Suppressor macrophage (primary cell): ENCODE measurements at regions not wholly inside any gene's neighbourhood (a gene's known extent, or its start where the extent isn't known, plus 50 kb on each side); places are given as distances from the start of the nearest gene placed in this dataset.
A peak's percentile ranks its signal among the peaks of the same experiment; 100 is the strongest.

ENCODE experiments used
- DNase-seq, 4 experiments: peaks; one replicate each; pipeline ENCODE4 v3.0.0-alpha.2; 2020 to 2022

GRCh38 chr17:79273660-79274059, 199.0 kb downstream of the ENGASE start:
- DNase-seq = no peak

- no peak for DNase-seq
Measured at GRCh38 chr17:79272666-79273219, 198.1 kb downstream of the ENGASE start.

GRCh38 chr17:79272220-79272619, 197.6 kb downstream of the ENGASE start:
- DNase-seq = no peak

GRCh38 chr17:79269620-79270019, 195.0 kb downstream of the ENGASE start:
- no peak for DNase-seq

- no peak for DNase-seq
Measured at GRCh38 chr17:79263191-79263590, 188.6 kb downstream of the ENGASE start.

GRCh38 chr17:79262624-79263023, 188.0 kb downstream of the ENGASE start:
- DNase-seq = no peak

- DNase-seq = no peak
Measured at GRCh38 chr17:79261355-79262072, 186.9 kb downstream of the ENGASE start.

GRCh38 chr17:79258843-79259242, 184.2 kb downstream of the ENGASE start:
- DNase-seq = no peak

GRCh38 chr17:79258041-79258440, 183.4 kb downstream of the ENGASE start:
- DNase-seq = no peak

- DNase-seq = no peak
Measured at GRCh38 chr17:79255926-79256585, 181.4 kb downstream of the ENGASE start.

GRCh38 chr17:79255456-79255855, 180.8 kb downstream of the ENGASE start:
- no peak for DNase-seq

- no peak for DNase-seq
Measured at GRCh38 chr17:79255046-79255445, 180.4 kb downstream of the ENGASE start.

- peak in 2 of 4 experiments; percentile 4 to 32 for DNase-seq
Measured at GRCh38 chr17:79252886-79253285, 178.3 kb downstream of the ENGASE start.

GRCh38 chr17:79251824-79252223, 177.2 kb downstream of the ENGASE start:
- DNase-seq = no peak

GRCh38 chr17:79249929-79250521, 175.4 kb downstream of the ENGASE start:
- DNase-seq = no peak

GRCh38 chr17:79248843-79249493, 174.3 kb downstream of the ENGASE start:
- DNase-seq = no peak

GRCh38 chr17:79246225-79247190, 171.9 kb downstream of the ENGASE start:
- DNase-seq = no peak

- no peak for DNase-seq
Measured at GRCh38 chr17:79244665-79245064, 170.0 kb downstream of the ENGASE start.

- DNase-seq = no peak
Measured at GRCh38 chr17:79243996-79244395, 169.4 kb downstream of the ENGASE start.

- no peak for DNase-seq
Measured at GRCh38 chr17:79243603-79243990, 169.0 kb downstream of the ENGASE start.

- DNase-seq = no peak
Measured at GRCh38 chr17:79242873-79243602, 168.4 kb downstream of the ENGASE start.
